Neural progenitor cell (in vitro differentiated cells): ENCODE measurements at regions not wholly inside any gene's neighbourhood (a gene's known extent, or its start where the extent isn't known, plus 50 kb on each side); places are given as distances from the start of the nearest gene placed in this dataset.

Experiments used
- CTCF ChIP-seq: fragments of 200-600 bp; sonication (generic); IDR thresholded peaks from 2 replicates; pipeline ENCODE4 v1.5.1; 2017; ENCODE audit warnings: antibody characterized with exemption, mild to moderate bottlenecking
- EZH2phosphoT487 ChIP-seq: fragments of 200-600 bp; sonication (generic); IDR thresholded peaks from 2 replicates; pipeline ENCODE4 v1.6.1; 2017; ENCODE audit warnings: antibody characterized with exemption

GRCh38 chr6:148109732-148110131 lies 232.9 kb upstream of the SASH1 start:
- TF ChIP-seq CTCF = no peak
- no peak for TF ChIP-seq EZH2phosphoT487
